ENCODE measurements at regions not wholly inside any gene's neighbourhood (a gene's known extent, or its start where the extent isn't known, plus 50 kb on each side); places are given as distances from the start of the nearest gene placed in this dataset.

DNA sequence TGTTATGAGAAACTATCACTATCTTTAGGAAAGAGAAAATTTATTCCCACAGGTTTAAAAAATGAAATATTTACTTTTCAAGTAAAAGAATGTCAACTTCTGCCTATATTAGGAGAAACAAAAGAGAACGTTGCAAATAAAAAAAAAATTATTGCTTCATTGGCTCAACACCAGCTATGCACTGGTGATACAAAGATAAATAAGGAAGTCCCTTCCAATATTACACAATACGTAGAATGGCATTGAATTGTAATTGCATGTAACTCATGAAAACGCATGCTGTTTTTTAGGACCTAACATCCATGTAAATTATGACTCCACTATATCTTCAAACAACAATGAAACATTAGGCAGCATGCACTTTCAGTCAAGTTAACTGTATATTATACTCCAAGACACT lies 56.4 kb upstream of the RERGL start:
- intact Hi-C loops (cut with micrococcal nuclease), result no loop called here
- peaks cover 15 to 23% of the 10 kb centered on the region in 2 donors for H3K4me1 ChIP-seq (ENCODE audit: control insufficient read depth in 1 of 2, insufficient read depth in 2 of 2, low read length in 2 of 2)
- TF ChIP-seq, protein P1, sequence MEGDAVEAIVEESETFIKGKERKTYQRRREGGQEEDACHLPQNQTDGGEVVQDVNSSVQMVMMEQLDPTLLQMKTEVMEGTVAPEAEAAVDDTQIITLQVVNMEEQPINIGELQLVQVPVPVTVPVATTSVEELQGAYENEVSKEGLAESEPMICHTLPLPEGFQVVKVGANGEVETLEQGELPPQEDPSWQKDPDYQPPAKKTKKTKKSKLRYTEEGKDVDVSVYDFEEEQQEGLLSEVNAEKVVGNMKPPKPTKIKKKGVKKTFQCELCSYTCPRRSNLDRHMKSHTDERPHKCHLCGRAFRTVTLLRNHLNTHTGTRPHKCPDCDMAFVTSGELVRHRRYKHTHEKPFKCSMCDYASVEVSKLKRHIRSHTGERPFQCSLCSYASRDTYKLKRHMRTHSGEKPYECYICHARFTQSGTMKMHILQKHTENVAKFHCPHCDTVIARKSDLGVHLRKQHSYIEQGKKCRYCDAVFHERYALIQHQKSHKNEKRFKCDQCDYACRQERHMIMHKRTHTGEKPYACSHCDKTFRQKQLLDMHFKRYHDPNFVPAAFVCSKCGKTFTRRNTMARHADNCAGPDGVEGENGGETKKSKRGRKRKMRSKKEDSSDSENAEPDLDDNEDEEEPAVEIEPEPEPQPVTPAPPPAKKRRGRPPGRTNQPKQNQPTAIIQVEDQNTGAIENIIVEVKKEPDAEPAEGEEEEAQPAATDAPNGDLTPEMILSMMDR (IDR thresholded peaks at IDR 0.05), result no peak
- DNase-seq, result peak; percentile 68 to 87 (median 79)
- Mint-ChIP-seq H3K27ac (peak overlapping the region; percentile 79 to 93 (median 91)), H3K4me1 (peaks cover 19% of the 10 kb centered on the region), H3K27me3 (ENCODE audit: low read depth in 3 of 3) (no peaks in the 10 kb centered on the region), H3K4me3 (peak overlapping the region; percentile 24 to 61), H3K9me3 (peaks cover 0 to 2% (median 0%) of the 10 kb centered on the region in 7 donors), H3K36me3 (no peaks in the 10 kb centered on the region)
- H3K4me2 ChIP-seq (replicated peaks; ENCODE audit: extremely low read depth, low read length, poor library complexity, severe bottlenecking), result peak overlapping the region; percentile 54
- peak overlapping the region in 1 of 2 donors; percentile 76 for H3K27ac ChIP-seq (ENCODE audit: low read depth in 1 of 2, low read length in 2 of 2)
- H3K36me3 ChIP-seq (replicated peaks in 1 of 2; ENCODE audit: control insufficient read depth in 1 of 2, insufficient read depth in 2 of 2, low read length in 2 of 2), result no peaks in the 10 kb centered on the region
- no peaks in the 10 kb centered on the region for H3K79me2 ChIP-seq (ENCODE audit: insufficient read depth, low read length)
- no peaks in the 10 kb centered on the region for H3K9me3 ChIP-seq (replicated peaks in 1 of 2; ENCODE audit: control insufficient read depth in 1 of 2, insufficient read depth in 1 of 2, low read length in 2 of 2)
- WGBS (ENCODE audit: insufficient coverage), result no CpG with 5 or more reads among the region's 3 CpGs
- no peaks in the 10 kb centered on the region for H4K20me1 ChIP-seq (ENCODE audit: insufficient read depth, low read length)
- H3K4me3 ChIP-seq (replicated peaks in 1 of 3; ENCODE audit: low read depth in 2 of 3, low read length in 3 of 3), result peak overlapping the region in 1 of 3 experiments; percentile 51
- no peaks in the 10 kb centered on the region for H3K27me3 ChIP-seq (ENCODE audit: control insufficient read depth in 2 of 2, insufficient read depth in 2 of 2, low read length in 2 of 2)
- H3K9ac ChIP-seq (ENCODE audit: insufficient read depth, low read length, poor library complexity, severe bottlenecking), result no peak overlapping the region
- no peak overlapping the region for H2AFZ ChIP-seq (ENCODE audit: insufficient read depth, low read depth, low read length, poor library complexity, severe bottlenecking)

DNA sequence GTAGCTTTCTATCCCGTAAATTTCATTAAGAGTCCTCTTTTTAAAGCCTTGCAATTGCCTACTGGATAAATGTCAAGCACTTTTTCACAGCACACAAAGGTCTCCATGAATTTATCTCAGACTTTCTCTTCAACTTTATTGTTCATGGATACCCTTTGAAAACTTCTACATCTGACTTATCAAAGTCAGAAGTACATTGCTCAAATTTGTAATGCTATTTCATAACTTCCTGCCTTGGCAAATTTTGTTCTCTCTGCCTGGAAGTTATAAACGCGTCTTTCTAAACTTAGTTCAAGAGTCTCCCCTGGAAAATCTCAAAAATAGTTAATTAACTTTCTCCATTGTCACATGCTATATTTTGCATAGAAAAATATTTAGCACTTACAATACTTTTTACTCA lies 55.9 kb upstream of the RERGL start:
- Mint-ChIP-seq H3K36me3 (no peaks in the 10 kb centered on the region), H3K4me3 (peak overlapping the region; percentile 24 to 61), H3K27ac (peak overlapping the region; percentile 79 to 93 (median 91)), H3K27me3 (ENCODE audit: low read depth in 3 of 3) (no peaks in the 10 kb centered on the region), H3K9me3 (peaks cover 0 to 2% (median 0%) of the 10 kb centered on the region in 7 donors), H3K4me1 (peaks cover 20% of the 10 kb centered on the region)
- no peak overlapping the region for H2AFZ ChIP-seq (ENCODE audit: insufficient read depth, low read depth, low read length, poor library complexity, severe bottlenecking)
- H3K9ac ChIP-seq (ENCODE audit: insufficient read depth, low read length, poor library complexity, severe bottlenecking), result no peak overlapping the region
- no peaks in the 10 kb centered on the region for H3K27me3 ChIP-seq (ENCODE audit: control insufficient read depth in 2 of 2, insufficient read depth in 2 of 2, low read length in 2 of 2)
- H4K20me1 ChIP-seq (ENCODE audit: insufficient read depth, low read length), result no peaks in the 10 kb centered on the region
- H3K4me3 ChIP-seq (replicated peaks in 1 of 3; ENCODE audit: low read depth in 2 of 3, low read length in 3 of 3), result peak overlapping the region in 1 of 3 experiments; percentile 51
- DNase-seq, result peak; percentile 25 to 75 (median 64)
- H3K27ac ChIP-seq (ENCODE audit: low read depth in 1 of 2, low read length in 2 of 2), result peak overlapping the region in 1 of 2 donors; percentile 76
- TF ChIP-seq, protein P1 (IDR thresholded peaks at IDR 0.05), result no peak
- peaks cover 15 to 23% of the 10 kb centered on the region in 2 donors for H3K4me1 ChIP-seq (ENCODE audit: control insufficient read depth in 1 of 2, insufficient read depth in 2 of 2, low read length in 2 of 2)
- peak overlapping the region; percentile 54 for H3K4me2 ChIP-seq (replicated peaks; ENCODE audit: extremely low read depth, low read length, poor library complexity, severe bottlenecking)
- H3K36me3 ChIP-seq (replicated peaks in 1 of 2; ENCODE audit: control insufficient read depth in 1 of 2, insufficient read depth in 2 of 2, low read length in 2 of 2), result no peaks in the 10 kb centered on the region
- WGBS (ENCODE audit: insufficient coverage), result 33% methylated on average over 3 of the region's 3 CpGs
- intact Hi-C loops (cut with micrococcal nuclease), result no loop called here
- H3K79me2 ChIP-seq (ENCODE audit: insufficient read depth, low read length), result no peaks in the 10 kb centered on the region
- H3K9me3 ChIP-seq (replicated peaks in 1 of 2; ENCODE audit: control insufficient read depth in 1 of 2, insufficient read depth in 1 of 2, low read length in 2 of 2), result no peaks in the 10 kb centered on the region
